Suprapubic skin (tissue), 4 donors: ENCODE measurements at regions not wholly inside any gene's neighbourhood (a gene's known extent, or its start where the extent isn't known, plus 50 kb on each side); places are given as distances from the start of the nearest gene placed in this dataset.

ENCODE experiments used
- DNase-seq, 2 donors: peaks; one replicate each; pipeline ENCODE4 v3.0.0-alpha.2; 2019; ENCODE audit warnings: low spot score in 2 of 2
- H3K27ac ChIP-seq: fragments of 200-600 bp; sonication (generic); one replicate; pipeline ENCODE4 v1.5.1; 2019
- H3K27me3 ChIP-seq: fragments of 200-600 bp; sonication (generic); one replicate; pipeline ENCODE4 v1.5.1; 2019
- H3K36me3 ChIP-seq: fragments of 200-600 bp; sonication (generic); one replicate; pipeline ENCODE4 v1.5.1; 2019
- H3K4me1 ChIP-seq: fragments of 200-600 bp; sonication (generic); one replicate; pipeline ENCODE4 v1.5.1; 2019
- H3K4me3 ChIP-seq: fragments of 200-600 bp; sonication (generic); one replicate; pipeline ENCODE4 v1.5.1; 2019; ENCODE audit warnings: mild to moderate bottlenecking
- H3K9me3 ChIP-seq: fragments of 200-600 bp; sonication (generic); one replicate; pipeline ENCODE4 v1.5.1; 2019
- EP300 ChIP-seq: sonication (generic); formaldehyde crosslinking; IDR thresholded peaks from one replicate; pipeline ENCODE4 v1.6.1; 2017; ENCODE audit warnings: antibody characterized with exemption
- POLR2A ChIP-seq, 2 donors: fragments of 450-650 bp; IDR thresholded peaks; one replicate each; pipeline ENCODE4 v1.6.1; 2017; ENCODE audit warnings: antibody characterized with exemption in 2 of 2, mild to moderate bottlenecking in 2 of 2, moderate library complexity in 2 of 2
- POLR2AphosphoS5 ChIP-seq, 3 donors: sonication (generic); formaldehyde crosslinking; IDR thresholded peaks; one replicate each; pipeline ENCODE4 v1.6.1; 2017; ENCODE audit warnings: antibody characterized with exemption in 3 of 3
- WGBS: methylation state at CpG from one replicate; pipeline ENCODE4 v1.1.5; 2018; 5-methylcytosine and 5-hydroxymethylcytosine counted together
- TF ChIP-seq, protein P1 (sequence below), 2 donors: fragments of 200-600 bp in 1 of 2; fragments of 450-650 bp in 1 of 2; sonication (generic) in 1 of 2; IDR thresholded peaks; one replicate each; pipeline ENCODE4 v1.5.1; 2016 to 2019; ENCODE audit warnings: antibody characterized with exemption in 2 of 2, mild to moderate bottlenecking in 1 of 2, moderate library complexity in 1 of 2

DNA sequence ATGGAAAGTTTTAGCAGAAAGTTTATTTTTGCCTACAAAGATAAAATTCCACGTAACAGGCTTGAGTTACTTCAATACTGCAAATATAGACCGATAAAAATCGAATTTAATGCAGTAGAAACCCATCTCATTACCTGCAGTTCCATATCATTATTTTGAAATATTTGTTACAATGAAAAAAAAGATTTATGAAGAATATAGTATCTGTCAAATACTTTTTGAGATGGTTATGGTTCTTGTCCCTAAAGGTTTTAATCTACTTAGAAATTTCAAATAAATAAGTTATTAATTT is 273.5 kb downstream of the ADAMTS20 start:
- TF ChIP-seq, protein P1, sequence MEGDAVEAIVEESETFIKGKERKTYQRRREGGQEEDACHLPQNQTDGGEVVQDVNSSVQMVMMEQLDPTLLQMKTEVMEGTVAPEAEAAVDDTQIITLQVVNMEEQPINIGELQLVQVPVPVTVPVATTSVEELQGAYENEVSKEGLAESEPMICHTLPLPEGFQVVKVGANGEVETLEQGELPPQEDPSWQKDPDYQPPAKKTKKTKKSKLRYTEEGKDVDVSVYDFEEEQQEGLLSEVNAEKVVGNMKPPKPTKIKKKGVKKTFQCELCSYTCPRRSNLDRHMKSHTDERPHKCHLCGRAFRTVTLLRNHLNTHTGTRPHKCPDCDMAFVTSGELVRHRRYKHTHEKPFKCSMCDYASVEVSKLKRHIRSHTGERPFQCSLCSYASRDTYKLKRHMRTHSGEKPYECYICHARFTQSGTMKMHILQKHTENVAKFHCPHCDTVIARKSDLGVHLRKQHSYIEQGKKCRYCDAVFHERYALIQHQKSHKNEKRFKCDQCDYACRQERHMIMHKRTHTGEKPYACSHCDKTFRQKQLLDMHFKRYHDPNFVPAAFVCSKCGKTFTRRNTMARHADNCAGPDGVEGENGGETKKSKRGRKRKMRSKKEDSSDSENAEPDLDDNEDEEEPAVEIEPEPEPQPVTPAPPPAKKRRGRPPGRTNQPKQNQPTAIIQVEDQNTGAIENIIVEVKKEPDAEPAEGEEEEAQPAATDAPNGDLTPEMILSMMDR (IDR thresholded peaks at IDR 0.05), result no peak
- TF ChIP-seq EP300 (no peak), POLR2AphosphoS5 (IDR thresholded peaks at IDR 0.05) (no peak), POLR2A (IDR thresholded peaks at IDR 0.05) (no peak)
- 88% methylated on average over 3 of the region's 3 CpGs for WGBS
- DNase-seq, result no peak
- no peak overlapping the region for H3K4me3 ChIP-seq
- no peaks in the 10 kb centered on the region for H3K36me3 ChIP-seq
- no peaks in the 10 kb centered on the region for H3K27me3 ChIP-seq
- H3K9me3 ChIP-seq, result no peaks in the 10 kb centered on the region
- H3K4me1 ChIP-seq, result no peaks in the 10 kb centered on the region
- H3K27ac ChIP-seq, result no peak overlapping the region

DNA sequence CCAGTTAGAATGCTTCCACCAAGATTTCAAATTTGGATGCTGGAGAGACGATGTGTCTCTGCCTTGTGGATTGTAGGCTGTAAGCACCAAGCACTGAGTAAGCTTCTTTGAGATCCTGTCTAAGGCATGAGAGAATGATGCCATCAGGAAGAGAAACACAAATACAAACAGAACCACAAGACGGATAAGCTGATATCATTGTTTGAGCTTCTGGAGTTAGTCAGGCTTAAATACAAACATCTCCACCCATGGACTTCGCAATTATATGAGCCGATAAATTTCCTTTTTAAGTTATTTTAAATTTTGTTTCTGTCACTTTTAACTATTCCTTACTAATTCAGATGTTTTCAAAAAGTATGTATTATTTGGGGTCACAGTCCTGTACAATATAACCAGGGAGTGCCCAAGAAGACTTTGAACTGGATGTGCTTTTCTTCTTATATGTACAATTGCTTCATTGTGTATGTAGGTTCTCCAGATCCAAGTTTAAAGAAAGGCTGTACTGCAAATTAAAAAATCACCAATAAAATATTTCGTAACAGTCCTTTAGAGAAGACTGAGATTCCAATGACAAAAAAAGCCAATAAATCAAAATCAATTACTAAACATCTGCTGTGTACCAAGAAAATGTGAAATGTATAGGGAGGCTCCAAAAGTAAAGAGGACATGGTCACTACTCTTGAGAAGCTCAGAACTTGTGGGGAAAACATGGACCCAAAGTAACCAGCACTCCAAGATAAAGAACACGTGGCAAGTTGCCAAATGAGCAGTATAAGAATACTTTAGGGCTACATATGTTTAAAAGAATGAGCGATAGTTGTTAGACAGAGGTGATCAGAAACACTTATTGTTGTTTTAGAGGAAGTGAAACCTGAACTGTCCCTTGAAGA is 274.1 kb downstream of the ADAMTS20 start:
- Histone ChIP-seq H3K27me3 (no peaks in the 10 kb centered on the region), H3K4me3 (no peak overlapping the region), H3K36me3 (no peaks in the 10 kb centered on the region), H3K4me1 (no peaks in the 10 kb centered on the region), H3K27ac (no peak overlapping the region), H3K9me3 (no peaks in the 10 kb centered on the region)
- TF ChIP-seq POLR2A (IDR thresholded peaks at IDR 0.05), result no peak
- TF ChIP-seq POLR2AphosphoS5 (IDR thresholded peaks at IDR 0.05), result no peak
- no peak for TF ChIP-seq EP300
- TF ChIP-seq, protein P1 (IDR thresholded peaks at IDR 0.05), result no peak
- no peak for DNase-seq
- WGBS, result 76% methylated on average over 7 of the region's 7 CpGs

DNA sequence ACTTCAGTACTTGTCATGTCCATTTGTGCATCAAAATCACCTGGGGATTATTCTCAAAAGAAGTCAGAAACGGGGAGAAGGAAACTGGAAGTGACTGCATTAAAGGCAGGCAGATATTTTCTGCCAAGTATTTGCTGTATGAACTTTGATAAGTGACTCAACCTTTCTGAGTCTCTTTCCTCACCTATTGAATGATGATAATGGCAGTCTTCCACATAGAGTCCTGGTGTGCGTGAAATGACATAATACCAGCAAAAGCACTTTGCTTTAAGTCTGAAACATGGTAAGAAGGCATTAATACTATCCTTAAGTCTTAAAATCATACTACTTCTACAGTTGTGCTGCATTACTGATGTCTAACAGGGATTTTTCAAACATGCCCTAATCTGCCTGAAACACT is 278.5 kb downstream of the ADAMTS20 start:
- no peak overlapping the region for H3K27ac ChIP-seq
- H3K9me3 ChIP-seq, result no peaks in the 10 kb centered on the region
- no peak for TF ChIP-seq POLR2A (IDR thresholded peaks at IDR 0.05)
- TF ChIP-seq POLR2AphosphoS5 (IDR thresholded peaks at IDR 0.05), result no peak
- TF ChIP-seq, protein P1 (IDR thresholded peaks at IDR 0.05), result no peak
- TF ChIP-seq EP300, result no peak
- DNase-seq, result no peak
- peaks cover 12% of the 10 kb centered on the region for H3K4me1 ChIP-seq
- H3K27me3 ChIP-seq, result no peaks in the 10 kb centered on the region
- no peak overlapping the region for H3K4me3 ChIP-seq
- WGBS, result 45% methylated on average over 2 of the region's 2 CpGs
- H3K36me3 ChIP-seq, result no peaks in the 10 kb centered on the region

DNA sequence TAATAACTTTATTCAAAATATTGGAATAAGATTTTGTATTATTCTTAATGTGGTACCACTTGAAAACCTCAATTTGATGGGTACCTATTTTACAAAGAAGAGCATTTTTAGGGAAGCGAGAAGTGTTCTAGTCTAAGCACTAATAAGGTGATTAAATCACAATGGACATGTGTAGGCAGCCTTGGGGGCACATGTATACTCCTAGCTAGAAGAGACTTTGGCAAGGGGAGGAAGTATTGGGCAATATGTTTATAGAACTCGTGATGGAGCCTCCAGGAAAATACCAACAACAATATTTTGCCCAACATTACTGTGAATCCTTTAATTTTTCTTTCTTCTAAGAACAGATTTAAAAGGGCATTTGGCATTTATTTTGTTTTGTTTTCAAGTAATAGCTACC is 280.3 kb downstream of the ADAMTS20 start:
- no peaks in the 10 kb centered on the region for H3K27me3 ChIP-seq
- 35% methylated on average over 2 of the region's 2 CpGs for WGBS
- H3K9me3 ChIP-seq, result no peaks in the 10 kb centered on the region
- no peak overlapping the region for H3K27ac ChIP-seq
- H3K4me3 ChIP-seq, result no peak overlapping the region
- no peak for DNase-seq
- no peak for TF ChIP-seq POLR2AphosphoS5 (IDR thresholded peaks at IDR 0.05)
- TF ChIP-seq EP300, result no peak
- TF ChIP-seq, protein P1 (IDR thresholded peaks at IDR 0.05), result no peak
- TF ChIP-seq POLR2A (IDR thresholded peaks at IDR 0.05), result no peak
- peaks cover 12% of the 10 kb centered on the region for H3K4me1 ChIP-seq
- H3K36me3 ChIP-seq, result no peaks in the 10 kb centered on the region

DNA sequence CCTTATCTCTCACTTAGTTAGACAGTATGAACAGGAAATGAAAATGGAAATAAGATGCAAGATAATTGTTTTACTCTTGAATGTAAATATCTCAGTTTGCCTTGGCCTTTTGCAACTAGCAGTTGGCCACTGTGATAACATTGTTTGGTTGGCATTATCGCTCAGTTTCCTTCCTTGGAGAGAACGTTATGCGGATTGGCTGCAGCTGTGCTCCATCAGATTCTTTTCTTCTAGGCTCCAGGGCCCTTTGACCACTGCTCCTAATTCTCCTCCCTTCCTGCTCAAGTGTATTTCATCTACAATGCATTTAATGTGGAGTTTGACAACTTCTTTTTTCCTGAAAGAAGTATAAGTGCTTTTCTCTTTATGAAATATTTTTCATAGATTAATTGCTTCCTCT is 284.2 kb downstream of the ADAMTS20 start:
- H3K4me3 ChIP-seq, result no peak overlapping the region
- H3K27me3 ChIP-seq, result no peaks in the 10 kb centered on the region
- H3K4me1 ChIP-seq, result peaks cover 12% of the 10 kb centered on the region
- no peaks in the 10 kb centered on the region for H3K9me3 ChIP-seq
- 63% methylated on average over 3 of the region's 3 CpGs for WGBS
- DNase-seq, result no peak
- TF ChIP-seq, protein P1 (IDR thresholded peaks at IDR 0.05), result no peak
- TF ChIP-seq EP300 (no peak), POLR2A (IDR thresholded peaks at IDR 0.05) (no peak), POLR2AphosphoS5 (IDR thresholded peaks at IDR 0.05) (no peak)
- H3K36me3 ChIP-seq, result no peaks in the 10 kb centered on the region
- no peak overlapping the region for H3K27ac ChIP-seq
